ENCODE measurements at regions not wholly inside any gene's neighbourhood (a gene's known extent, or its start where the extent isn't known, plus 50 kb on each side); places are given as distances from the start of the nearest gene placed in this dataset.

DNA sequence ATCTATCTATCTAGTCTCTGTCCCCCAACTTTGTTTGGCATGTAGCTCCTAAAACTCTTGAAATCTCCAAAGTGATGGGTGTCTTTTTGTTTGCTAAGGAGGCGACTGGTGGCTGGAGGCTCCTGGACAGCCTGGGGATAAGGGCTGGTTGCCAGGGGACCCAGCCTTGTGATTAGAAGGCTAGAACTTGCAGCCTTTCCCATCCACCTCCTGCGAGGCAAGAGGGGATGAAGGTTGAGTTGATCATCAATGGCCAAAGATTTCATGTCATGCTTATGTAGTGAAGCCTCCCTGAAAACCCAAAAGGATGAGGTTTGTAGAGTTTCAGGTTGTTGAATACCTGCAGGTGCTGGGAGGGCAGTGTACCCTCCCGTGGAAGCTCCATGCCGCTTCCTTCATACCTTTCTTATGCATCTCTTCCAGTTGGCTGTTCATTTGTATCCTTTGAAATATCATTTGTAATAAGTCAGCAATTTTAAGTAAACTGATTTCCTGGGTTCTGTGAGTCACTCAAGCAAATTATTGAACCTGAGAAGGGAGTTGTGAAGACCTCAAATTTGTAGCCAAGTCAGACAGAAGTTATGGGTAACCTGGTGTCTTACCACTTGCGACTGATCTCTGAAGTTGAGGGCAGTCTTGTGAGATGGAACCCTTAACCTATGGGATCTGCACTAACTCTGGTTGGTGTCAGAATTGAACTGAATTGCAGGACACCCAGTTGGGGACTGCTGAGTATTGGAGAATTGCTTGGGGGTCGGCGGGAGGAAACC is 202.4 kb downstream of the SEC14L1 start:
- DNase-seq: peak; percentile 42
- Mint-ChIP-seq H3K4me3 (peak overlapping the region; percentile 16), H3K27ac (peak overlapping the region; percentile 79), H3K36me3 (no peaks in the 10 kb centered on the region), H3K9me3 (no peaks in the 10 kb centered on the region), H3K27me3 (no peaks in the 10 kb centered on the region), H3K4me1 (ENCODE audit: low read depth) (peaks cover 59% of the 10 kb centered on the region)
- ChIA-PET CTCF (interaction anchor here (2.4 to 5.0 kb wide), 2 partner anchors 12 to 87 kb away, joined by 8 to 20 read pairs; no protein-coding TSS in a partner anchor), POLR2A (interaction anchor here (0.6 to 1.1 kb wide), 3 partner anchors 11 to 47 kb away, joined by 3 read pairs; no protein-coding TSS in a partner anchor)
- intact Hi-C loops (cut with micrococcal nuclease): no loop called here

GRCh38 chr17:77344038-77344437 is 203.3 kb downstream of the SEC14L1 start:
- Mint-ChIP-seq H3K4me3 (no peak overlapping the region), H3K36me3 (no peaks in the 10 kb centered on the region), H3K27ac (no peak overlapping the region), H3K27me3 (no peaks in the 10 kb centered on the region), H3K4me1 (ENCODE audit: low read depth) (peaks cover 53% of the 10 kb centered on the region), H3K9me3 (no peaks in the 10 kb centered on the region)
- ChIA-PET POLR2A (interaction anchor here (0.6 kb wide), 1 partner anchor 12 kb away, joined by 3 read pairs; no protein-coding TSS in a partner anchor), CTCF (no interaction called here)
- intact Hi-C loops (cut with micrococcal nuclease): no loop called here
- DNase-seq: no peak

DNA sequence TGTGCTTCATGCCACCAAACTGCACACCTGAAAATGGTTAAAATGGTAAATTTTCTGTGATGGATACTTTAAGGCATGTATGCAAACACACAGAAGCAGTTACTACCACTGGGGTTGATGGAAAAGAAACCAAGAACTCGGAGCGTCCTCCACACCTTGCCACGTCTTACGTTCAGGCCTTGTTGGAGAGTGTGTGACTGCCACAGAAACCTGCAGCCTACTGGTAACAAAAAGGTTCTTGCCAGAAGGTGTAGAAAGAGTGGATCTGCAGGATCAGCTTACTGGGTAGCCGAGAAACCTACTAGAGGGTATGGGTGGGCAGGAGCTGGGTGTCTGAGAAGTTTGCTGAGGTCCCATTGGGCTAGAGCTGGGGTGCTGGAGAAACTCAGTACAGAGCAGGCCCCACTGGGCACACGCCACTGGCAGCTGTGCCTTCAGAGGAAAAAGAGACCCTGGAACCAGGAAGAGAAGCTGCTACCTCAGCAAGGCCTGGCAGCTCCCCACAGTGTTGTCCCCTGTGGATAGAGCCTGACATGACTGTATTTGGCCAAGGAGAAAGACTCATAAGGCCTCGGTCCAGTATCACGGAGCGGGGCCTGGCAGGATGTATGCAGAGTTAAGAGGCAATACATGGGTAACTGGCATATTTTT is 204.6 kb downstream of the SEC14L1 start:
- H3K27ac Mint-ChIP-seq: peak overlapping the region; percentile 7
- POLR2A ChIA-PET: interaction anchor here (1.0 kb wide), 1 partner anchor 115 kb away, joined by 3 read pairs; no protein-coding TSS in a partner anchor
- no peaks in the 10 kb centered on the region for H3K9me3 Mint-ChIP-seq
- peaks cover 48% of the 10 kb centered on the region for H3K4me1 Mint-ChIP-seq (ENCODE audit: low read depth)
- CTCF ChIA-PET: interaction anchor here (1.3 to 1.5 kb wide), 2 partner anchors 20 to 259 kb away, joined by 3 read pairs; no protein-coding TSS in a partner anchor
- no peak for DNase-seq
- H3K36me3 Mint-ChIP-seq: no peaks in the 10 kb centered on the region
- intact Hi-C loops (cut with micrococcal nuclease): no loop called here
- no peak overlapping the region for H3K4me3 Mint-ChIP-seq
- H3K27me3 Mint-ChIP-seq: no peaks in the 10 kb centered on the region

GRCh38 chr17:77346765-77347164 is 206.0 kb downstream of the SEC14L1 start:
- Mint-ChIP-seq H3K4me3 (no peak overlapping the region), H3K27me3 (no peaks in the 10 kb centered on the region), H3K27ac (no peak overlapping the region), H3K9me3 (no peaks in the 10 kb centered on the region), H3K4me1 (ENCODE audit: low read depth) (peaks cover 48% of the 10 kb centered on the region), H3K36me3 (no peaks in the 10 kb centered on the region)
- intact Hi-C loops (cut with micrococcal nuclease): no loop called here
- no peak for DNase-seq
- POLR2A ChIA-PET: interaction anchor here (1.0 kb wide), 1 partner anchor 113 kb away, joined by 3 read pairs; no protein-coding TSS in a partner anchor
- CTCF ChIA-PET: interaction anchor here (0.6 to 1.5 kb wide), 4 partner anchors 21 to 1145 kb away, joined by 3 to 5 read pairs (median 3); no protein-coding TSS in a partner anchor

- POLR2A ChIA-PET: no interaction called here
- H3K4me3 Mint-ChIP-seq: no peak overlapping the region
These were observed 206.8 kb downstream of the SEC14L1 start for GRCh38 chr17:77347544-77347943.

GRCh38 chr17:77349976-77350830 is 209.4 kb downstream of the SEC14L1 start:
- H3K4me1 Mint-ChIP-seq (ENCODE audit: low read depth): peaks cover 30% of the 10 kb centered on the region
- no peaks in the 10 kb centered on the region for H3K9me3 Mint-ChIP-seq

More at GRCh38 chr17:77347544-77347943, 206.8 kb downstream of the SEC14L1 start:
- CTCF ChIA-PET: interaction anchor here (2.0 kb wide), 1 partner anchor 54 kb away, joined by 8 read pairs; no protein-coding TSS in a partner anchor
- Mint-ChIP-seq H3K9me3 (no peaks in the 10 kb centered on the region), H3K36me3 (no peaks in the 10 kb centered on the region), H3K27me3 (no peaks in the 10 kb centered on the region), H3K27ac (no peak overlapping the region), H3K4me1 (ENCODE audit: low read depth) (peaks cover 43% of the 10 kb centered on the region)
- no peak for DNase-seq
- intact Hi-C loops (cut with micrococcal nuclease): no loop called here

GRCh38 chr17:77352441-77352840 is 211.7 kb downstream of the SEC14L1 start:
- peaks cover 25% of the 10 kb centered on the region for H3K4me1 Mint-ChIP-seq (ENCODE audit: low read depth)
- POLR2A ChIA-PET: no interaction called here
- no peaks in the 10 kb centered on the region for H3K27me3 Mint-ChIP-seq
- no peak overlapping the region for H3K27ac Mint-ChIP-seq
- no peak for DNase-seq
- CTCF ChIA-PET: interaction anchor here (0.6 to 2.2 kb wide), 2 partner anchors 11 to 20 kb away, joined by 4 to 7 read pairs; no protein-coding TSS in a partner anchor
- H3K4me3 Mint-ChIP-seq: no peak overlapping the region
- intact Hi-C loops (cut with micrococcal nuclease): no loop called here
- no peaks in the 10 kb centered on the region for H3K9me3 Mint-ChIP-seq
- H3K36me3 Mint-ChIP-seq: no peaks in the 10 kb centered on the region

More at GRCh38 chr17:77349976-77350830, 209.4 kb downstream of the SEC14L1 start:
- Mint-ChIP-seq H3K27ac (no peak overlapping the region), H3K4me3 (no peak overlapping the region), H3K27me3 (no peaks in the 10 kb centered on the region), H3K36me3 (no peaks in the 10 kb centered on the region)
- no peak for DNase-seq
- ChIA-PET CTCF (no interaction called here), POLR2A (no interaction called here)
- intact Hi-C loops (cut with micrococcal nuclease): no loop called here

DNA sequence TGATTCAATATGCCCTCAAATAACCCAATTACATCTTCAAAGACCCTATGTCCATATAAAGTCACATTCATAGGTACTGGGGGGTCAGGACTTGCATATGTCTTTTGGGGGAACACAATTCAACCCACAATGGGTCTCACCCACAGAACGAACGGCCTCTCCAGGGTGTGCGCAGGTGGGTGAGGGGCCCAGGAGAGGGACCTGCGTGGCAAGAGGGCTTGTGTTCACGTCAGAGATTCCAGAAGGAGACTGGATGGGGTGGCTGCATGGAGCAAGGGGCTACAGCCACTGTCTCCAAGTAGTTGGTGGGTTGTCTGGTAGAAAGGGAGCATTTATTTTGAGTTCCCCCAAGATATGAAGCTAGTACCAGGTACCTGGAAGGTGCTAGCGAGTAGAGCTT is 212.2 kb downstream of the SEC14L1 start:
- H3K9me3 Mint-ChIP-seq: no peaks in the 10 kb centered on the region
- intact Hi-C loops (cut with micrococcal nuclease): no loop called here
- no peak overlapping the region for H3K4me3 Mint-ChIP-seq
- CTCF ChIA-PET: interaction anchor here (2.2 kb wide), 1 partner anchor 21 kb away, joined by 7 read pairs; no protein-coding TSS in a partner anchor
- H3K27me3 Mint-ChIP-seq: no peaks in the 10 kb centered on the region
- DNase-seq: no peak
- no peak overlapping the region for H3K27ac Mint-ChIP-seq
- peaks cover 21% of the 10 kb centered on the region for H3K4me1 Mint-ChIP-seq (ENCODE audit: low read depth)
- H3K36me3 Mint-ChIP-seq: no peaks in the 10 kb centered on the region
- POLR2A ChIA-PET: no interaction called here

DNA sequence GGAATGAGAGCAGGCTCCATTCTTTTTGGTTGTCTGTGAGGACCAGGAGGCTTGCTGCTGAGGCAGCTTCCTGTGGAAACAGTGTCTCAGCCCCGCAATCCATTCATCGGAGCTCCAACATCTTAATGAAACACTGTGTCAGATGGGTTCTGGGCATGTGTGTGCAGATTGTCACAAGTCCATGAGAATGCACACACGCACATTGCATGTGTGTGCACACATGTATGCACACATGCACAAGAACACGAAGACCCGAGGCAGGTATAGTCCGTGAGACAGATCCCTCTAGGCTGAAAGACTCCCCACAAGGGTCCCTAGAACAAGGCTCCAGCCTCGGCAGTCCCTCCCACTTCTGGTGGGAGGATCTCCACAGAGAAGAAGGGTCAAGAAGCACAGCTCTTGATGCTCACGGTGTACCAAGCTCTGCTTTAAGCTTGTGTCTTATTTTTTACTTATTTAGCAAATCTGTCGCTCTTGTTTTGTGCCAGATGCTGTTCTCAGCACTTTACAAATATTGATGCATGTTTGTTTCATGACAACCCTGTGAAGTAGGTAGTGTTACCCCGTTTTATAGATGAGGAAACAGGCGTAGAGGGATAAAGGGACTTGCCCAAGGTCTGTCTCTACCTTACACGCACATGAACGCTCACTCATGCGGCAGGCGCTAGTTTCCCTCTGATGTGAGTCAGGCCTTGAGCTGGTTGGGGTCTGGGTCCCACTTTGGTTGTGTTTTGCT is 213.1 kb downstream of the SEC14L1 start:
- Mint-ChIP-seq H3K27ac (no peak overlapping the region), H3K9me3 (no peaks in the 10 kb centered on the region), H3K4me3 (no peak overlapping the region), H3K36me3 (no peaks in the 10 kb centered on the region), H3K4me1 (ENCODE audit: low read depth) (peaks cover 21% of the 10 kb centered on the region), H3K27me3 (no peaks in the 10 kb centered on the region)
- DNase-seq: no peak
- intact Hi-C loops (cut with micrococcal nuclease): no loop called here
- CTCF ChIA-PET: interaction anchor here (2.2 kb wide), 1 partner anchor 22 kb away, joined by 7 read pairs; no protein-coding TSS in a partner anchor
- POLR2A ChIA-PET: no interaction called here

- Mint-ChIP-seq H3K27ac (no peak overlapping the region), H3K4me1 (ENCODE audit: low read depth) (peaks cover 21% of the 10 kb centered on the region), H3K27me3 (no peaks in the 10 kb centered on the region), H3K4me3 (no peak overlapping the region), H3K36me3 (no peaks in the 10 kb centered on the region), H3K9me3 (no peaks in the 10 kb centered on the region)
- POLR2A ChIA-PET: interaction anchor here (0.9 kb wide), 1 partner anchor 51 kb away, joined by 3 read pairs; no protein-coding TSS in a partner anchor
- CTCF ChIA-PET: interaction anchor here (2.2 kb wide), 1 partner anchor 22 kb away, joined by 7 read pairs; no protein-coding TSS in a partner anchor
- intact Hi-C loops (cut with micrococcal nuclease): no loop called here
- no peak for DNase-seq
These were observed 213.6 kb downstream of the SEC14L1 start for GRCh38 chr17:77354420-77354669.
